ENCODE measurements at regions not wholly inside any gene's neighbourhood (a gene's known extent, or its start where the extent isn't known, plus 50 kb on each side); places are given as distances from the start of the nearest gene placed in this dataset.

DNA sequence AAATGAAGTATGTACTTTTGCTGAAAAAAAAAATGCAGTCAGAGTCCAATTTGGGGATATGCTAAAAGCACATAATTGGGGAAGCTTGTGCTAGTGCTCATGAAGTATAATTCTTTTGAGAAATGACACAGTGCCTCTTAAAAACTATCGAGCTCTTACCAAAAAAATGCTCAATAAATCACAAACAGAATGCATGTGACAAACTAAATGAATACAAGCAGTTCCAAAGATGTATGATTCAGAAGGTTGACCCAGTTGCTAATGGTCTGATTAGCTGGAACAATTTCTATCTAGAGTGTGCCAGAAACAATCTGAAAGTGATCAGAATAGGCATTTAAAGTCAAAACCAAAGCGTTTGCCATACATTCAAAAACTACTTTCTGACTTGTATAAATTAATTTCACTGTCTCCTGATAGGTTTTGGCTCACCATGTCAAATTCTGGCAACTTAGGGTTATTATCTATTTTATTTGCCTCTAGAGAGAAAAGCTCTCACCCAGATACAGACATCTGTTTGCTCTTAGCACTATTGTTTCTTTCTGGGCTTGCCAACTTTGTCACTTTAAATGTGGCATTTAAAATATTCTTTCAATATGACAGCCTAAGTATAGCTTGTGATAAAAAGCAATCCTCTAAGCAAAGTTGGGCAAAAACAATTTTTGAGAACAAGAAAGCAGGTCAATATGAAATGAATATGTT, 114.7 kb upstream of the AHR start:
- peak; percentile 36 for DNase-seq (ENCODE audit: extremely low read depth, low read depth)
- TF ChIP-seq, protein P1, sequence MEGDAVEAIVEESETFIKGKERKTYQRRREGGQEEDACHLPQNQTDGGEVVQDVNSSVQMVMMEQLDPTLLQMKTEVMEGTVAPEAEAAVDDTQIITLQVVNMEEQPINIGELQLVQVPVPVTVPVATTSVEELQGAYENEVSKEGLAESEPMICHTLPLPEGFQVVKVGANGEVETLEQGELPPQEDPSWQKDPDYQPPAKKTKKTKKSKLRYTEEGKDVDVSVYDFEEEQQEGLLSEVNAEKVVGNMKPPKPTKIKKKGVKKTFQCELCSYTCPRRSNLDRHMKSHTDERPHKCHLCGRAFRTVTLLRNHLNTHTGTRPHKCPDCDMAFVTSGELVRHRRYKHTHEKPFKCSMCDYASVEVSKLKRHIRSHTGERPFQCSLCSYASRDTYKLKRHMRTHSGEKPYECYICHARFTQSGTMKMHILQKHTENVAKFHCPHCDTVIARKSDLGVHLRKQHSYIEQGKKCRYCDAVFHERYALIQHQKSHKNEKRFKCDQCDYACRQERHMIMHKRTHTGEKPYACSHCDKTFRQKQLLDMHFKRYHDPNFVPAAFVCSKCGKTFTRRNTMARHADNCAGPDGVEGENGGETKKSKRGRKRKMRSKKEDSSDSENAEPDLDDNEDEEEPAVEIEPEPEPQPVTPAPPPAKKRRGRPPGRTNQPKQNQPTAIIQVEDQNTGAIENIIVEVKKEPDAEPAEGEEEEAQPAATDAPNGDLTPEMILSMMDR (IDR thresholded peaks at IDR 0.05; ENCODE audit: low read depth, low read length): no peak

DNA sequence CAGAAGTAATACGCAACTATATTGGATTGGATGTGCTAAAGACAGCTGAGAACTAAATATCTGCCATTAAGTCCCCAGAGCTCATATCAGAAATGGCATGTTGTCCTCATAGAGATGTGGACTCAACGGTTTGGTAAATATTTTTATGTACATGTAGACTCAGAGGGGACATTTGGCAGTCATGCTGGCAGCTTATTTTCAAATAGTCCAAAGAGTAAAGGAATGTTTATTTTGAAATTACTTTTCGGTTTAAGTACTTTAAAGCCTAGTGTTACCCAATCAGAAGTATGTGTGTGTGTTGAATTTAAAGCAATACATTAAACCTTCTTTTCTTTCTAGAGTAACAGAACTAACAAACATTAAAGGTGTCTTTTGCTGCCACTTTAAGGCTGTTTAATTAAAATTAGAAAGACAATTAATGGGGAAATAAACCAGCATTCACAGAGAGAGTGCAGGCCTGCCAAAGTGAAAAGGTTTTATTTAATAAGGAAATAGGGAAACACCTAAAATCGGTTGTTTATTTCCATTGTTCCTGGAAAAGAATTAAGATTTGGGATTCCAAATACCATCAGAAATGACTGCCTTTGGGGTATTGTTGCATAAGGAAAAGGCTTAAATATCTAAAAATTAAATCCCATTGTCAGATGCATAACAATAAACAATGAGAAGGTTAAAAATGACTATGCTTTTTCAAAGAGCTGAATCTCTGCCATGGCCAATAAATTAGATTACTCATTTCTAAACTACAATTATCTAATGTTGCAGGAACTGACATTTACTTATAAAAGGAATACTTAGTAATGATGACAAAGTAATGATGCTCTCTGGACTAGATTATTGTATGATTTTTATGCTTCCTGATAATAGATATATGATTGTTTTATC, 113.4 kb upstream of the AHR start:
- TF ChIP-seq, protein P1 (IDR thresholded peaks at IDR 0.05; ENCODE audit: low read depth, low read length): no peak
- DNase-seq (ENCODE audit: extremely low read depth, low read depth): peak; percentile 53

DNA sequence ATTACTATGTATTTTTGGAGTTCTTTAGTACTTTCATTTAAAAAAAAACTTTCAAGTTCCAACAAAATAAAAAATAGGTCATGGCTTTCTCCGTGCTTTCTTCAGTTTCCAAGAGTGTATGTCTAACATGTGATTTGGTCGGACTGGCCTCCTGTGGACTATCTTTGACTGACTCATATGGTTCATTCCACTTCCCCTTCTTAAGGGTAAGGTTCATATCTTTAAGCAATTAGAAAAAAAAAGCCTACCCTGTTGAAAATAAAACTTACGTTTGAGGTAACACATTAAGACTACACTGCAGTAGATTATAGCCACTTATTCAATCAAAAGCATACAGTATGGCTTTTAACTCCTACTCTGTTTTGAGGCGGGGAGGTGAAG, 112.8 kb upstream of the AHR start:
- DNase-seq (ENCODE audit: extremely low read depth, low read depth): no peak
- TF ChIP-seq, protein P1 (IDR thresholded peaks at IDR 0.05; ENCODE audit: low read depth, low read length): no peak

DNA sequence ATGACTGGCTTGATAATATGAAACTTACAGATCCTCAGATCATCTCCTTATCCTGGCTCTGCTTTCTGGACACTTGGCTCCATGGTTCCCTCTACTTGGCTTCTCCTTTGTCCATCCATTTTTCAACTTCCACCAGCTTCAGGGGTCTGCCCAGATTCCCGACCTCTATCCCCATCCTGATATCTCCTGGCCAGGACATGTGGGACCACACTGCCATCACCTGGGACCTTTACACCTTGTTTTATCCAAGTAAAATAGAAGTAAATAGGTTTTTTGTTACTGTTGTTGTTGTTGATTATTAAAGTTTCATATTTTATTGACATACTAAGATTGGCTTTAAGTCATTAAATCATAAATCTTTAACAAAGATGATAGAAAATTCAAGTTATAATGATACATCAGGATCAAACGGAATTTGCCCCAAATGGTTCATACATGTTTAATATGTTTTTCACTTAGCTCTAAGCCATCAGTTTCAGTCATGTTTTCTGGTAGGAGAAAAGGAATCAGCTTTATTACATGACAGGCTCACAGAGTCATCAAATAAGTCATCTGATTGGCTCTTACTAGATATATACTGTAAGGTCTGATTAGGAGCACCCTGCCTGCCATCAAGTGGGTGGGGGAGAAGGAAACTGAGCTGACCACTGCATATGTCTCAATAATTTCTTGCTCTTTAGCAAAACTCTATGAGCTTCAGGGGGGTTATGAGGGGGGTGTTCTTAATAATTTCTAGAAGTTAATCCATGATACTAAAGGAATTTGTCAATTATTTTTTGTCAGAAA, 111.5 kb upstream of the AHR start:
- TF ChIP-seq, protein P1 (IDR thresholded peaks at IDR 0.05; ENCODE audit: low read depth, low read length): no peak

DNA sequence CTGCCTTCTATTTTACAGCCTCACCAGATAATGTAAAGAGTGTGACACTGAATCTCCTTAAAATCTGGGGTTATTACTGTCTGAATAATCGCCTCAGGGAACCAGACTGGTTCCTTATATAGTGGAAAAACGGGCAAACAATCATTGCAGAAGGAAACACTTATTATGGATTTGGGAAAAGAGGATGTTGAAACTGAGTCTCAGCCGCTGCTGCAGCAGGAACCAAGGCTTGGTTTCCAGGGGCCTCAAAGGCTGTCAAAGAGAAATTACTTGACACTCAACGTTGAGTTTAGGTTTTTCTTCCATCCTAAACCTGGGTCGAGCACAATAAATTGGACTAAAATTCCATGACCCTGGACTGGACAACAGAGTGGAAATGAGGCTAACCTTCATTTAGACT, 103.8 kb upstream of the AHR start:
- TF ChIP-seq, protein P1 (IDR thresholded peaks at IDR 0.05; ENCODE audit: low read depth, low read length): no peak
- DNase-seq (ENCODE audit: extremely low read depth, low read depth): no peak

More for the DNA sequence above, 111.5 kb upstream of the AHR start:
- no peak for DNase-seq (ENCODE audit: extremely low read depth, low read depth)

DNA sequence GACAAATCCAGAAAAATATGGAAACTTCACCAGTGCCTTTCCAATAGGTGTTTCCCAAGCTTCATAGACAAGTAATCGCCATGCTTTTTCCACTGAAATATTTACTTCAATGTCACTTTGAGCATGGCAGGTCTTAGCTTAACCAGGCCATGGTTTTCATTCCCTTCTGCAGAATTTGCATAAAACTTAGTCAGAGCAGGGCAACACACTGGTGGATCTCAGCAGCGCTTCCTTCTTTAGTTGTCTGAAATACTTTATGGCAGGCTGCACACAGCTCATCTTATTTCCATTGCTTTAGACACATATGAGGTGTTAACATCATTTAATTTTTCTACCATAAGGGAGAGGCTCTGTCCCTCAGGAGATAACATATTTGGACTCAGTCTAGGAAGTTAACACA, 102.9 kb upstream of the AHR start:
- DNase-seq (ENCODE audit: extremely low read depth, low read depth): no peak
- TF ChIP-seq, protein P1 (IDR thresholded peaks at IDR 0.05; ENCODE audit: low read depth, low read length): no peak

All from AG09319 (cell line).